Testis (tissue), 2 donors: ENCODE measurements at regions not wholly inside any gene's neighbourhood (a gene's known extent, or its start where the extent isn't known, plus 50 kb on each side); places are given as distances from the start of the nearest gene placed in this dataset.

Experiments used
- POLR2A ChIP-seq: fragments of 450-650 bp; IDR thresholded peaks from one replicate; pipeline ENCODE4 v1.6.1; 2017; ENCODE audit warnings: antibody characterized with exemption, mild to moderate bottlenecking, moderate library complexity
- TF ChIP-seq, protein P1 (sequence below), 3 experiments: fragments of 450-650 bp in 2 of 3; fragments of 200-600 bp in 1 of 3; sonication (generic) in 1 of 3; IDR thresholded peaks; one replicate each; pipeline ENCODE4 v1.5.1; 2016 to 2019; ENCODE audit warnings: antibody characterized with exemption in 3 of 3, mild to moderate bottlenecking in 2 of 3, moderate library complexity in 1 of 3

- TF ChIP-seq, protein P1, sequence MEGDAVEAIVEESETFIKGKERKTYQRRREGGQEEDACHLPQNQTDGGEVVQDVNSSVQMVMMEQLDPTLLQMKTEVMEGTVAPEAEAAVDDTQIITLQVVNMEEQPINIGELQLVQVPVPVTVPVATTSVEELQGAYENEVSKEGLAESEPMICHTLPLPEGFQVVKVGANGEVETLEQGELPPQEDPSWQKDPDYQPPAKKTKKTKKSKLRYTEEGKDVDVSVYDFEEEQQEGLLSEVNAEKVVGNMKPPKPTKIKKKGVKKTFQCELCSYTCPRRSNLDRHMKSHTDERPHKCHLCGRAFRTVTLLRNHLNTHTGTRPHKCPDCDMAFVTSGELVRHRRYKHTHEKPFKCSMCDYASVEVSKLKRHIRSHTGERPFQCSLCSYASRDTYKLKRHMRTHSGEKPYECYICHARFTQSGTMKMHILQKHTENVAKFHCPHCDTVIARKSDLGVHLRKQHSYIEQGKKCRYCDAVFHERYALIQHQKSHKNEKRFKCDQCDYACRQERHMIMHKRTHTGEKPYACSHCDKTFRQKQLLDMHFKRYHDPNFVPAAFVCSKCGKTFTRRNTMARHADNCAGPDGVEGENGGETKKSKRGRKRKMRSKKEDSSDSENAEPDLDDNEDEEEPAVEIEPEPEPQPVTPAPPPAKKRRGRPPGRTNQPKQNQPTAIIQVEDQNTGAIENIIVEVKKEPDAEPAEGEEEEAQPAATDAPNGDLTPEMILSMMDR (IDR thresholded peaks at IDR 0.05), result no peak
- TF ChIP-seq POLR2A, result no peak
These were observed 199.0 kb upstream of the MTNR1B start for GRCh38 chr11:92770419-92770818.
